Neutrophil (primary cell): ENCODE measurements at regions not wholly inside any gene's neighbourhood (a gene's known extent, or its start where the extent isn't known, plus 50 kb on each side); places are given as distances from the start of the nearest gene placed in this dataset.
"Not testable (repeated sequence)": the region's sequence is repeated elsewhere in the genome, so short reads cannot be mapped to it uniquely, and the experiment has no call there.

Experiments used
- H3K27ac ChIP-seq: fragments of 200-600 bp; sonication (generic); 2 replicates; pipeline ENCODE4 v1.5.1; 2016; ENCODE audit warnings: mild to moderate bottlenecking, moderate library complexity
- H3K27me3 ChIP-seq: fragments of 200-600 bp; sonication (generic); 2 replicates; pipeline ENCODE4 v1.6.0; 2016; ENCODE audit warnings: mild to moderate bottlenecking
- H3K36me3 ChIP-seq: fragments of 200-600 bp; sonication (generic); 2 replicates; pipeline ENCODE4 v1.5.1; 2017
- H3K4me1 ChIP-seq, 2 experiments: fragments of 200-600 bp in 1 of 2; sonication (generic) in 1 of 2; 1 replicate in 1 of 2; 2 replicates in 1 of 2; pipeline versions ENCODE4 v1.5.1 to v1.6.1; 2013 to 2016; ENCODE audit warnings: low read depth in 1 of 2, low read length in 1 of 2, mild to moderate bottlenecking in 1 of 2, moderate library complexity in 1 of 2; ENCODE audit not compliant: control insufficient read depth in 1 of 2, insufficient read depth in 1 of 2
- H3K4me3 ChIP-seq, 2 experiments: fragments of 200-600 bp in 1 of 2; sonication (generic) in 1 of 2; 1 replicate in 1 of 2; 2 replicates in 1 of 2; pipeline ENCODE4 v1.5.1; 2013 to 2016; ENCODE audit warnings: low read depth in 1 of 2, low read length in 1 of 2, mild to moderate bottlenecking in 1 of 2, moderate library complexity in 1 of 2
- H3K9me3 ChIP-seq: fragments of 200-600 bp; sonication (generic); 2 replicates; pipeline ENCODE4 v1.5.1; 2016
- TF ChIP-seq, protein P1 (sequence below): fragments of 200-600 bp; sonication (generic); IDR thresholded peaks from 2 replicates; pipeline ENCODE4 v1.5.1; 2016; ENCODE audit warnings: antibody characterized with exemption

- Histone ChIP-seq H3K4me1 (peaks cover 6 to 8% of the 10 kb centered on the region in 2 experiments), H3K27me3 (no peaks in the 10 kb centered on the region), H3K27ac (no peak overlapping the region), H3K36me3 (no peaks in the 10 kb centered on the region), H3K9me3 (no peaks in the 10 kb centered on the region), H3K4me3 (no peak overlapping the region)
- TF ChIP-seq, protein P1, sequence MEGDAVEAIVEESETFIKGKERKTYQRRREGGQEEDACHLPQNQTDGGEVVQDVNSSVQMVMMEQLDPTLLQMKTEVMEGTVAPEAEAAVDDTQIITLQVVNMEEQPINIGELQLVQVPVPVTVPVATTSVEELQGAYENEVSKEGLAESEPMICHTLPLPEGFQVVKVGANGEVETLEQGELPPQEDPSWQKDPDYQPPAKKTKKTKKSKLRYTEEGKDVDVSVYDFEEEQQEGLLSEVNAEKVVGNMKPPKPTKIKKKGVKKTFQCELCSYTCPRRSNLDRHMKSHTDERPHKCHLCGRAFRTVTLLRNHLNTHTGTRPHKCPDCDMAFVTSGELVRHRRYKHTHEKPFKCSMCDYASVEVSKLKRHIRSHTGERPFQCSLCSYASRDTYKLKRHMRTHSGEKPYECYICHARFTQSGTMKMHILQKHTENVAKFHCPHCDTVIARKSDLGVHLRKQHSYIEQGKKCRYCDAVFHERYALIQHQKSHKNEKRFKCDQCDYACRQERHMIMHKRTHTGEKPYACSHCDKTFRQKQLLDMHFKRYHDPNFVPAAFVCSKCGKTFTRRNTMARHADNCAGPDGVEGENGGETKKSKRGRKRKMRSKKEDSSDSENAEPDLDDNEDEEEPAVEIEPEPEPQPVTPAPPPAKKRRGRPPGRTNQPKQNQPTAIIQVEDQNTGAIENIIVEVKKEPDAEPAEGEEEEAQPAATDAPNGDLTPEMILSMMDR = no peak
Observed at GRCh38 chr17:31798205-31798724, 60.8 kb downstream of the COPRS start.

GRCh38 chr17:31795941-31796340 lies 63.1 kb downstream of the COPRS start:
- not testable (repeated sequence) for H3K36me3 ChIP-seq, H3K9me3 ChIP-seq, H3K27me3 ChIP-seq, H3K27ac ChIP-seq, H3K4me3 ChIP-seq, H3K4me1 ChIP-seq

GRCh38 chr17:31794111-31794510 lies 64.9 kb downstream of the COPRS start:
- H3K4me1 ChIP-seq = no peaks in the 10 kb centered on the region
- no peaks in the 10 kb centered on the region for H3K9me3 ChIP-seq
- no peaks in the 10 kb centered on the region for H3K36me3 ChIP-seq
- H3K4me3 ChIP-seq = no peak overlapping the region
- no peaks in the 10 kb centered on the region for H3K27me3 ChIP-seq
- TF ChIP-seq, protein P1 = no peak
- H3K27ac ChIP-seq = no peak overlapping the region

- H3K27ac ChIP-seq, H3K9me3 ChIP-seq, H3K36me3 ChIP-seq, H3K27me3 ChIP-seq, H3K4me1 ChIP-seq, H3K4me3 ChIP-seq: not testable (repeated sequence)
Observed at GRCh38 chr17:31793634-31794033, 65.4 kb downstream of the COPRS start.

GRCh38 chr17:31792007-31792585 lies 66.9 kb downstream of the COPRS start:
- Histone ChIP-seq H3K4me3 (no peak overlapping the region), H3K9me3 (no peaks in the 10 kb centered on the region), H3K36me3 (no peaks in the 10 kb centered on the region), H3K27me3 (no peaks in the 10 kb centered on the region), H3K27ac (no peak overlapping the region), H3K4me1 (no peaks in the 10 kb centered on the region)
- TF ChIP-seq, protein P1 = no peak

GRCh38 chr17:31789707-31790505 lies 69.1 kb downstream of the COPRS start:
- H3K27ac ChIP-seq = no peak overlapping the region
- no peaks in the 10 kb centered on the region for H3K36me3 ChIP-seq
- TF ChIP-seq, protein P1 = no peak
- H3K4me3 ChIP-seq = no peak overlapping the region
- no peaks in the 10 kb centered on the region for H3K27me3 ChIP-seq
- H3K4me1 ChIP-seq = no peaks in the 10 kb centered on the region
- no peaks in the 10 kb centered on the region for H3K9me3 ChIP-seq
